AG09309 (cell line): ENCODE measurements at regions not wholly inside any gene's neighbourhood (a gene's known extent, or its start where the extent isn't known, plus 50 kb on each side); places are given as distances from the start of the nearest gene placed in this dataset.

Experiments
- DNase-seq: peaks from one replicate; pipeline ENCODE4 v3.0.0-alpha.2; 2010; ENCODE audit warnings: low read depth
- H3K4me3 ChIP-seq: 2 replicates; pipeline ENCODE4 v1.5.1; 2011; ENCODE audit warnings: mild to moderate bottlenecking, low read depth, low read length, moderate library complexity; ENCODE audit not compliant: control insufficient read depth
- TF ChIP-seq, protein P1 (sequence below): IDR thresholded peaks from 2 replicates; pipeline ENCODE4 v1.5.1; 2011; ENCODE audit warnings: mild to moderate bottlenecking, low read depth, low read length, inconsistent platforms; ENCODE audit not compliant: insufficient read depth, control insufficient read depth; ENCODE audit errors: missing control alignments

DNA sequence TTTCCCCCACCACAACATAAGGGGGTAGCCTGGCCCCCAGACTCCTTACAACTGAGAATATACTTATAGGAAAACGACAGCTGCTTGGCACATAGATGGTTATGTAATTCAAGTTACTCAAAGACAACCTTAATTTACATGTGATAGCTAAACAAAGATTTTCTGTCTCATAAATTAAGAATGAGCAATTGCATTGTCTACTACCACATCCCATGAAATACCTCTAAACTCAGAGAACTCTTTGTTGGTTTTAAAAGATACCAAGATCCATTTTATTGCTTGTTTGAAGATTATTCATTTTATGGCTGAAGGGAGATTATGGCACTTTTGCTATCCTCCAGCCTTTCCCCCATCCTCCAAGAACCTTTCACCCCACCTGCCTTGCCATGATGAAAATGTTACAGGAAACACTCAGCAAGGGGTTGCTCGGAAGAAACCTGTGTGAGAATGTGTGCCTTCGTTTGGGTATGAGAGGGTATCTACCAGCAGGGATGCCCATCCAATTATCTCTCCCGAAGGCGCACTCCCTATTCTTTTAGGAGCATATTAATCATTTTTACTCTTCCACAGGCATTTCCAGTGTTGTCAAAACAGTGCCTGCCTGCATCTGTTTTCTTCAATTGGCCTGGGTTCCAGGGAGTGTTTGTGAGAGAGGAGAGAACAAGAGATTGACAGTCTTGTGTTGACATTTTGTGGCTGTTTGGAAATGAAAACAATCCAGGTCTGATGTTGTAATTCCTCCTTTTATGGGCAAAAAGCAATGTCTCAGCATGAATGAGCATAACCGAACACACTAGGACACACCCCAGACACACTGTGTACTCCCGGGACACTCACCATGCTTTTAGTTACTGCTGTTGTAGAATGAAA, 208.0 kb upstream of the ANKRD55 start:
- TF ChIP-seq, protein P1, sequence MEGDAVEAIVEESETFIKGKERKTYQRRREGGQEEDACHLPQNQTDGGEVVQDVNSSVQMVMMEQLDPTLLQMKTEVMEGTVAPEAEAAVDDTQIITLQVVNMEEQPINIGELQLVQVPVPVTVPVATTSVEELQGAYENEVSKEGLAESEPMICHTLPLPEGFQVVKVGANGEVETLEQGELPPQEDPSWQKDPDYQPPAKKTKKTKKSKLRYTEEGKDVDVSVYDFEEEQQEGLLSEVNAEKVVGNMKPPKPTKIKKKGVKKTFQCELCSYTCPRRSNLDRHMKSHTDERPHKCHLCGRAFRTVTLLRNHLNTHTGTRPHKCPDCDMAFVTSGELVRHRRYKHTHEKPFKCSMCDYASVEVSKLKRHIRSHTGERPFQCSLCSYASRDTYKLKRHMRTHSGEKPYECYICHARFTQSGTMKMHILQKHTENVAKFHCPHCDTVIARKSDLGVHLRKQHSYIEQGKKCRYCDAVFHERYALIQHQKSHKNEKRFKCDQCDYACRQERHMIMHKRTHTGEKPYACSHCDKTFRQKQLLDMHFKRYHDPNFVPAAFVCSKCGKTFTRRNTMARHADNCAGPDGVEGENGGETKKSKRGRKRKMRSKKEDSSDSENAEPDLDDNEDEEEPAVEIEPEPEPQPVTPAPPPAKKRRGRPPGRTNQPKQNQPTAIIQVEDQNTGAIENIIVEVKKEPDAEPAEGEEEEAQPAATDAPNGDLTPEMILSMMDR, result no peak
- no peak for DNase-seq
- no peak overlapping the region for H3K4me3 ChIP-seq

- no peak for DNase-seq
- TF ChIP-seq, protein P1, result no peak
- no peak overlapping the region for H3K4me3 ChIP-seq
Observed at GRCh38 chr5:56434986-56435385, 201.9 kb upstream of the ANKRD55 start.

- H3K4me3 ChIP-seq, result no peak overlapping the region
- TF ChIP-seq, protein P1, result no peak
- no peak for DNase-seq
Observed at GRCh38 chr5:56433039-56433617, 200.0 kb upstream of the ANKRD55 start.

DNA sequence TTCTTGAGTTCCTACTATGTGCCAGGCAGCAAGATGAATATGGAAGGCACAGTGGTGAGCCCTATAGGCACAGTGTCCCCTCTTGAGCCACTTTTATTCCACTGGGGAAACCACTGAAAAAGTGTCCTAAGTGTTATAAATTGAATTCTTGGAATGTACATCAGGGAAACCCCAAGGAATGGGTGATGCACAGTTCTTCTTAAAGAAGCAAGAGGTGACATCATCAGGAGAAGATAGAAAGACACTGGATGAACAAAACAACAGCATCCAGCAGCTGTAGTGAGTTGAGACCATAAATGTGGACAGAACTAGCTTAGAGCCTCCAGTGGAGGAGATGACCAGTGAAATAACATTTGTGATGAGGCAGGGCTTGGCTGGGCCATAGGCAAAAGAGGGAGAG, 199.2 kb upstream of the ANKRD55 start:
- no peak overlapping the region for H3K4me3 ChIP-seq
- TF ChIP-seq, protein P1, result no peak

DNA sequence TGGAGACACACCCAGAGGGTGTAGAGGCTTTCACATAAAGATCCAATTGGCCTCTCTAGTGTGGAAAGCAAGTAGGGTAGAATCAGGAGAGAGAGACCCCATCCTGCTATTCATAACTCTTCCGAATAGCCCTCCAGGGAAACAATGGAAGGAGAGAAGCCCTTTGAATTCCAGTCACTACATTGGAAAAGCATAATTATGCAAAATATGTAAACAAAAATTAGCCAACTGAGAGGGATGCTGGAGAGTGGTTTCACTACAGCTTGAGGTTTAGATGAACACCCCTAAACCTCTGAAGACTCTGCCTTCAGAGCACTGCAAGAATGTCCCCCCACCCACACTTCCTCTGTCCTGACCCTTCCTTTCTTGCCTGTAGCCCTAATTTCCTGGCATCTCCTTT, 197.3 kb upstream of the ANKRD55 start:
- no peak for DNase-seq
- TF ChIP-seq, protein P1, result no peak
- H3K4me3 ChIP-seq, result no peak overlapping the region

More for the DNA sequence above, 199.2 kb upstream of the ANKRD55 start:
- DNase-seq, result no peak

- TF ChIP-seq, protein P1, result no peak
- no peak for DNase-seq
- no peak overlapping the region for H3K4me3 ChIP-seq
Observed at GRCh38 chr5:56429110-56429561, 196.0 kb upstream of the ANKRD55 start.
